Left cardiac atrium (tissue), 4 donors: ENCODE measurements at regions not wholly inside any gene's neighbourhood (a gene's known extent, or its start where the extent isn't known, plus 50 kb on each side); places are given as distances from the start of the nearest gene placed in this dataset.

Experiments used
- ATAC-seq, 2 donors: fragments of 200-7000 bp; cut with Tn5 transposase; one replicate each; pipeline ENCODE4 v1.9.1; 2020; ENCODE audit warnings: mild to moderate bottlenecking in 2 of 2, moderate library complexity in 2 of 2
- DNase-seq: peaks from one replicate; pipeline ENCODE4 v3.0.0-alpha.2; 2020
- intact Hi-C, 2 donors: fragments of 100-400 bp; cut with DNase I; formaldehyde crosslinking; loops; one replicate each; pipeline versions ENCODE4 v1.14.1 to v1.15.1; 2022 to 2023
- donor health status: DM: no; HTN: yes; CAD: no.
- donor health status: DM: no; HTN: yes; CAD: no; lungs with severe emphysema.
- donor health status: DM: yes; HTN: yes; CAD: no.
- donor health status: Dilated cardiomyopathy.

GRCh38 chr6:41466437-41466990, 79.7 kb upstream of the FOXP4 start:
- no peak for ATAC-seq
- no peak for DNase-seq
- intact Hi-C loops: no loop called here

GRCh38 chr6:41467061-41467460, 79.1 kb upstream of the FOXP4 start:
- ATAC-seq (no peak), DNase-seq (no peak)
- intact Hi-C loops: no loop called here

- intact Hi-C loops: no loop called here
- no peak for DNase-seq
- no peak for ATAC-seq
These were observed 78.4 kb upstream of the FOXP4 start for GRCh38 chr6:41467627-41468404.

DNA sequence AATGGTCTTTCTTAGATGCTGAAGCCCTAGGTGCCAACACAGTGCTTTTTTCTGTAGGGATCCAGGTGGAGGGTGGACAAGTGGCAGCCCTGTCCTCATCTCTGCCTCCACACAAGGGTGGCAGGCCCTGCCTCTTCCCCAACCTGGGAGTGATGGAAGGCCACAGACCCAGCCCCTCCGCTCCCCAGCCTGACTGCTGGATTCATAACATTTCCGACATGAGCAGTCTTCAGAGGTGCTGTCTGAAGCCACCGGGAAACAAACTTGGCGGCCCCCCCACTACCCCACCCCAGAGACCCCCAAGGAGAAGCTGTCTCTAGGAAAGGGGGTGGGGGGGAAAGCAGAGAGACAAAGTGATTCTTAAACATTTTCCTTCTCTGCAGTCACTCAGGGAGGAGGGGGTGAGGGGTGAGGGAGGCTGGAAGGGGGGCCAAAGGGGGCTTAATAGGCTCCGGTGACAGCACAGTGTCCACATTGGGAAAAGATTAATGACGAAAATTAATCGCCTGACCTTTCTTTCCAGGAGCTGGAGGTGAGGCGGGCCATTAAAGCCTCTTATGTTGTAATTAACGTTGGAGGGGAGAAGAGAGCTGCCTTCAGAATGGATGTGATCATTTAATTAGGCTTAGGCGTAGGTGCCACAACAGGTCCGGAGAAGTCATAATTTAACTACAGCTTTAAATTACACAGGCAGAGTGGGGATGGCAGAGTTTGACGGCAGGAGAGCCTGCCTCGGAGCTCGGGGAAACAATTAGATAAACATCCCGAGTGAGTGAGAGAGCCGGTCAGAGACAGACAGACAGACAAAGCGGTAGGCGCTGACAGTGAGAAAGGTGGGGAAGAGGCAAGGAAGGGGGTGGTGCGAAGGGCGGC, 76.8 kb upstream of the FOXP4 start:
- no peak for DNase-seq
- intact Hi-C loops: no loop called here
- ATAC-seq: no peak

DNA sequence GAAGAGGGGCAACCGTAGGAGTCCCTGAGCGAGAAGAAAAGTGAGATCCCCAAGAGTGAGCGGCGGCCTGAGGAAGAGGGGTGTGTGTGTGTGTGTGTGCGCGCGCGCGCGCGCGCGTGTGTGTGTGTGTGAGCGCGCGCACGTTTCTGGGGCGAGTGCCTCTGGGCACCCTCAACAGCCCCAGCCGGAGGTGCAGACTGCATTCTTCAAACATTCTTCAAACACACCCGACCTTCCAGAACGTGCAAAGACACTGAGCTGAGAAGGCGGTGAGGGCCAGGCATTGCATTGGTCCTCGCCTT, 76.2 kb upstream of the FOXP4 start:
- intact Hi-C loops: no loop called here
- ATAC-seq: peak; percentile 28 to 36
- DNase-seq: no peak

GRCh38 chr6:41470331-41471063, 75.7 kb upstream of the FOXP4 start:
- ATAC-seq (peak; percentile 75 to 88), DNase-seq (peak; percentile 84)
- intact Hi-C loops: no loop called here

GRCh38 chr6:41471064-41471895, 74.9 kb upstream of the FOXP4 start:
- DNase-seq: no peak
- ATAC-seq: no peak
- intact Hi-C loops: no loop called here

DNA sequence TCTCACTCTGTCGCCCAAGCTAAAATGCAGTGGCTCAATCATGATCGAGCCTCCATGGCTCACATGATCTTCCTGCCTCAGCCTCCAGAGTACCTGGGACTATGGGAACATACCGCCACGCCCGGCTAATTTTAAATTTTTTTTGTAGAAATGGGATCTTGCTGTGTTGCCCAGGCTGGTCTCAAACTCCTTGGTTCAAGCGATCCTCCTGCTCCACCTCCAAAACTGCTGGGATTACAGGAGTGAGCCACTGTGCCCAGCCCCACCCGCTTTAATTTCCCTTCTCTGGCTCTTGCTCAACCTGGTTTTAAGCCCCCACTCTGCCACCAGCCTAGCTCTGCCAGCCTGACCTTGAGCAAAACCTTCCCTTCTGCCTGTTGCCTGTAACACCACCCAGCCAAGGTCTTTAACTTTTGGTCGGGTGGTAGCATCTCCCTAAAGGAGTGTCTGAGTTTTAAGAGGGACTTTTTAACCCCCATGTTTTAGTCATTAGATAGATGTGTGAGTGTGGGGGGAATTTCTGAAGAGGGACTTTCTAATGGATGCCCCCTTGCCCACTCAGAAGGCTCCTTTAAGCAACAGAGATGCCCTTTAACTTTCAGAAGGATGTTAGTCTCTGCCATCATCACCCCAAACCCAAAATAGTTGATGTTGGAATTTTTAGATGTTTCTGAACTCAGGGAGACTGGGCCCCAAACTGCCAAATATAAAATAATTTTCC, 71.8 kb upstream of the FOXP4 start:
- DNase-seq (no peak), ATAC-seq (no peak)
- intact Hi-C loops: no loop called here

GRCh38 chr6:41475164-41475563, 71.0 kb upstream of the FOXP4 start:
- intact Hi-C loops: no loop called here
- ATAC-seq: no peak
- no peak for DNase-seq

GRCh38 chr6:41475737-41476357, 70.3 kb upstream of the FOXP4 start:
- ATAC-seq (no peak), DNase-seq (no peak)
- intact Hi-C loops: no loop called here

DNA sequence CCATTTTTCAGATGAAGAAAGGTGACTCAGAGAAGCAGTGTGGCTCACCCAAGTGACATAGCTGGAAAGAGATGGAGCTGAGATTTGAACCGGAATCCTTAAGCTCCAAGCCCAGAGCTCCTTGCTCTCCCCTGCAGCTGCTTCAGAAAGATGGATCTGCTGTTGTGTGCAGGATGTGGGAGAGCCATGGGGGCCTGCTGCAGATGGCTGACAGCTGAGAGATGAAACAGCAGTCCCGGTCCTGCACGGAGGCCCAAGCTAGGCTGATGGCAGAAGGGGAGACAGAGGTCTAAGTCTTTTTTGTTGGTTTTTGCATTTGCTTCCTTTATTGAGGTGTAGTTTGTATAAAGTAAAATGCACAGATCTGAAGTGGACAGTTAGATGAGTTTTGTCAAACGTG, 69.8 kb upstream of the FOXP4 start:
- no peak for ATAC-seq
- intact Hi-C loops: no loop called here
- no peak for DNase-seq

- ATAC-seq: peak in 1 of 2 donors; percentile 56
- intact Hi-C loops: no loop called here
- no peak for DNase-seq
These were observed 68.6 kb upstream of the FOXP4 start for GRCh38 chr6:41477572-41477971.

DNA sequence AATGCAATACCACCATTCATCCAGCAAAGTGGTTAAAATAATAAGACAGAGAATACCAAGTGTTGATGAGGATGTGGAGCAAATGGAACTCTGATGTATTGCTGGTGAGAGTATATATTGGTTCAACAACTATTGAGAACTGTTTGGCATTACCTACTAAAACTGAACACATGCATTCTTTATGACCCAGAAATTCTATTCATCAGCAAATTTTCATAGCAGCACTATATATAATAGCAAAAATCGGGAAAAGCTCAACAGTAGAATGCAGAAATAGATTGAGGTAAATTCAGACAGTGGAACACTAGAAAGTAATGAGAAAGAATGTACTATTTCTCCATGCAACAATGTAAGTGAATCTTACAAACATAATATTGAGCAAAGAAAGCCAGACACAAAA, 62.2 kb upstream of the FOXP4 start:
- ATAC-seq (no peak), DNase-seq (no peak)
- intact Hi-C loops: no loop called here

- no peak for DNase-seq
- no peak for ATAC-seq
- intact Hi-C loops: no loop called here
These were observed 58.2 kb upstream of the FOXP4 start for GRCh38 chr6:41487860-41488432.

GRCh38 chr6:41488433-41489119, 57.6 kb upstream of the FOXP4 start:
- intact Hi-C loops: no loop called here
- ATAC-seq: peak; percentile 57 to 84
- peak; percentile 47 for DNase-seq

DNA sequence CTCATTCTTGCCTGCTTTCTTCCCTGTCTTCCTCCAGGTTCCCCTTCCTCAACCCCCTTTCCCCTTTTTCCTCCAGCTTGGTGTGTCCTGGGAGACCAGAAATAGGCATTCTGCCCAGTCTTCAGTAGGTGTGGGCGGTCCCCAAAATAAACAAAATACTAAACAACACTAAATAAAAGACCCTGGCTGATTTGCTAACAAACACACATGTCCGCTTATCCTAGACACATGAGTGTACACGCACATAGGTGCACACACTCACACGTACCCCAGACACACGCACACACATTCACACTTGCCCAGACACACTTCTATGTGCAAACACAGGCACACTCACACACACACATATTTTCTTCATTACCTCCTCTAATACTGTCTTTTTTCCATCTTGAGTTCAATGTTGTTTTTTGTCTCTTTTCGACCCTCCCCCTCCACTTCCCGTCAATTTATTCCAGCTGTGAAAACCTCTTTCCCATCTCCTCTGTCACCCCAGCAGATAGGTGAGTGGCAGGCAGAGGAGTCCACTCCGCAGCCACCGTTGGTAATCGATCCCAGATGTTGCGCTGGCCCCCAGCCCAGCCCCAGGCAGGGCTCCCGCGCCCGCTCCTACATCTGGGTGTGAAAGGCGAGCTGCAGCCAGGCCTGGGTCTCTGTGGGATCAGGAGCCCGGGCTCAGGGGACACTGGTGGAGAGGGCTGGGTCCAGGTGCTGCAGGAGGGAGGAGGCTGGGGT, 56.9 kb upstream of the FOXP4 start:
- DNase-seq: no peak
- ATAC-seq: peak in 1 of 2 donors; percentile 58
- intact Hi-C loops: no loop called here
